ENCODE measurements at regions not wholly inside any gene's neighbourhood (a gene's known extent, or its start where the extent isn't known, plus 50 kb on each side); places are given as distances from the start of the nearest gene placed in this dataset.

DNA sequence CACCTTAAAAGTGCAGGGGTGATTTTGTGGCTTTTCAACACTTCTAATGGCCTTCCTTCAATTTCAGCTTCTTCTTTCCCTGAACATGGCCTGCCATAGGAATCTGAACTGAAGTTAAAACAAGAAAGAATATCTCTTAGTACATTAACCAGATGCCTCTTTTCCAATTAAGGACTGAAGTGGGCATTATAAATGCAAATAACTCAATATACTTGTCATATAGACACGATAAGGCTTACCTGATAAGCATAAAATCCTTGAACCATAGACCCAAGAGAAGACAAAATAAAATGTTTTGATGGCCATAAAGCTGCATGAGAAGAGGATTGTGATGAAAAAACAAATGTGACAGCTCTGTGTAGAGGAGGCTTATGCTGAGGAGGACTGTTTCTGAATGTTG lies 173.1 kb downstream of the MC4R start:
- no peaks in the 10 kb centered on the region for H3K9me1 ChIP-seq (ENCODE audit: control insufficient read depth, insufficient read depth, low read length)
- in situ Hi-C loops (cut with MboI) (no loop called here), intact Hi-C loops (cut with micrococcal nuclease) (no loop called here)
- ChIA-PET CTCF (ENCODE audit: low intra/inter-chr PET ratio) (no interaction called here), POLR2A (no interaction called here)
- FAIRE-seq (no peak), DNase-seq (ENCODE audit: extremely low read depth in 1 of 4, low spot score in 3 of 4) (no peak), ATAC-seq (no peak)
- no peaks in the 10 kb centered on the region for H3K4me1 ChIP-seq (replicated peaks in 1 of 2; ENCODE audit: control insufficient read depth in 2 of 2, insufficient read depth in 2 of 2, low read length in 2 of 2)
- no TSS peak for BruUV-seq (replicated peaks)
- no peaks in the 10 kb centered on the region for H4K20me1 ChIP-seq (replicated peaks; ENCODE audit: control insufficient read depth, insufficient read depth, low read length)
- no peaks in the 10 kb centered on the region for H3K36me3 ChIP-seq (ENCODE audit: control insufficient read depth, insufficient read depth, low read length)
- H3K4me2 ChIP-seq (ENCODE audit: insufficient read depth, low read length) = no peak overlapping the region
- no peak overlapping the region for H2AFZ ChIP-seq (ENCODE audit: low read depth, low read length)
- no peaks in the 10 kb centered on the region for H3K9me3 ChIP-seq (replicated peaks; ENCODE audit: control insufficient read depth, insufficient read depth, low read depth, low read length)
- no peaks in the 10 kb centered on the region for H3K79me2 ChIP-seq (ENCODE audit: control insufficient read depth, insufficient read depth, low read length)
- H3K9ac ChIP-seq (ENCODE audit: insufficient read depth in 1 of 2, low read depth in 2 of 2, low read length in 2 of 2) = no peak overlapping the region
- no peak overlapping the region for H3K4me3 ChIP-seq
- no peak overlapping the region for H3K27ac ChIP-seq (ENCODE audit: extremely low read depth, low read depth, low read length)
- no peaks in the 10 kb centered on the region for H3K27me3 ChIP-seq (ENCODE audit: control insufficient read depth in 2 of 2, insufficient read depth in 2 of 2, low read length in 2 of 2)
- TF ChIP-seq, protein P1, sequence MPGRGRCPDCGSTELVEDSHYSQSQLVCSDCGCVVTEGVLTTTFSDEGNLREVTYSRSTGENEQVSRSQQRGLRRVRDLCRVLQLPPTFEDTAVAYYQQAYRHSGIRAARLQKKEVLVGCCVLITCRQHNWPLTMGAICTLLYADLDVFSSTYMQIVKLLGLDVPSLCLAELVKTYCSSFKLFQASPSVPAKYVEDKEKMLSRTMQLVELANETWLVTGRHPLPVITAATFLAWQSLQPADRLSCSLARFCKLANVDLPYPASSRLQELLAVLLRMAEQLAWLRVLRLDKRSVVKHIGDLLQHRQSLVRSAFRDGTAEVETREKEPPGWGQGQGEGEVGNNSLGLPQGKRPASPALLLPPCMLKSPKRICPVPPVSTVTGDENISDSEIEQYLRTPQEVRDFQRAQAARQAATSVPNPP (IDR thresholded peaks at IDR 0.05; ENCODE audit: borderline replicate concordance, insufficient read depth, insufficient read length) = no peak
- TF ChIP-seq HMG20A (CRISPR knock-in tag; conservative IDR thresholded peaks at IDR 0.05) = no peak
- TF ChIP-seq CBX2 (IDR thresholded peaks at IDR 0.05; ENCODE audit: insufficient read depth, low read length, poor library complexity, severe bottlenecking) = no peak
- TF ChIP-seq CCAR2 (IDR thresholded peaks at IDR 0.05; ENCODE audit: low read depth, low read length) = no peak
- TF ChIP-seq ZNF384 (IDR thresholded peaks at IDR 0.05; ENCODE audit: low read depth, low read length) = no peak
- TF ChIP-seq CREB1 (IDR thresholded peaks at IDR 0.05) = no peak
- TF ChIP-seq CREB1 (CRISPR knock-in tag; IDR thresholded peaks at IDR 0.05) = no peak
- no peak for TF ChIP-seq POLR2H (tag; IDR thresholded peaks at IDR 0.05; ENCODE audit: low read depth)
- no peak for TF ChIP-seq EZH2 (IDR thresholded peaks at IDR 0.05; ENCODE audit: borderline replicate concordance, low read depth, low read length)
- no peak for TF ChIP-seq TEAD2 (tag; IDR thresholded peaks at IDR 0.05)
- no peak for TF ChIP-seq ZSCAN29 (IDR thresholded peaks at IDR 0.05)
- TF ChIP-seq, protein P2, sequence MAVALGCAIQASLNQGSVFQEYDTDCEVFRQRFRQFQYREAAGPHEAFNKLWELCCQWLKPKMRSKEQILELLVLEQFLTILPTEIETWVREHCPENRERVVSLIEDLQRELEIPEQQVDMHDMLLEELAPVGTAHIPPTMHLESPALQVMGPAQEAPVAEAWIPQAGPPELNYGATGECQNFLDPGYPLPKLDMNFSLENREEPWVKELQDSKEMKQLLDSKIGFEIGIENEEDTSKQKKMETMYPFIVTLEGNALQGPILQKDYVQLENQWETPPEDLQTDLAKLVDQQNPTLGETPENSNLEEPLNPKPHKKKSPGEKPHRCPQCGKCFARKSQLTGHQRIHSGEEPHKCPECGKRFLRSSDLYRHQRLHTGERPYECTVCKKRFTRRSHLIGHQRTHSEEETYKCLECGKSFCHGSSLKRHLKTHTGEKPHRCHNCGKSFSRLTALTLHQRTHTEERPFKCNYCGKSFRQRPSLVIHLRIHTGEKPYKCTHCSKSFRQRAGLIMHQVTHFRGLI (CRISPR knock-in tag; IDR thresholded peaks at IDR 0.05) = no peak
- WGBS (ENCODE audit: insufficient coverage, low coverage, missing lambda C conversion rate) = 0% methylated on average over 1 of the region's 1 CpG

Data from K562 (cell line).